ENCODE measurements at regions not wholly inside any gene's neighbourhood (a gene's known extent, or its start where the extent isn't known, plus 50 kb on each side); places are given as distances from the start of the nearest gene placed in this dataset.
"Not testable (repeated sequence)": the region's sequence is repeated elsewhere in the genome, so short reads cannot be mapped to it uniquely, and the experiment has no call there.

DNA sequence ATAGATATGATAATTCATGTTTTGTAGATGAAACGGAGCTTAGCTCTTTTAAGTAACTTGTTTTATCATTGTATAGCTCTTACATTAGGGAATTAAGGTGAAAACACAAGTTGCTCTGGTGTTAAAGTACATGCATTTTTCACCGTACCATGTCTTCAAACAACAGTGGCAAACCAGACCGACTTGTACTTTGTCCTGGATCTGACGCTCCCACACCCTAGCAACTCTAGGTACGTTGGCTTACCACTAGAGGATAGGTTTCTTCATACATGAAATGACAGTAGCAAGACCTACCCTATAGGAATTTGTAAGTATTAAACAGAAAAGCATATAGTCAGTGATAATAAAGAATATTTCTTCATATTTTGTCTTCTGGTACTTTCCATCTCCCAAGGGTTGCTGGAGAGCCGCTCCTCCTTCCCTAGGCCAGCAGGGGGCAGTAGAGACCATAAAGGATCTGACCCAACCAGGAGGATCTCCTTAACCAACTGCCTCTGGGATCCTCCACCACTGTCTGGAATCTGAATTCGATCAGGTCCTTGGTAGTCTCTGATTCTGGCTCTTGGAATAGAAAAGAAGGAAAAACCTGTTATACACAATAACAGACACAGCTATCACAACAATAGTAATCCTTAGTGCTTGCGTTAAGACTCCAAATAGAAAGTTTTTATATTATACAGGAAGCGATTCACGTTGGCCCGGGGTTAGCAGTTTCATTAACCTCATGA is 136.7 kb downstream of the CAVIN4 start:
- DNase-seq = peak; percentile 2 to 9

DNA sequence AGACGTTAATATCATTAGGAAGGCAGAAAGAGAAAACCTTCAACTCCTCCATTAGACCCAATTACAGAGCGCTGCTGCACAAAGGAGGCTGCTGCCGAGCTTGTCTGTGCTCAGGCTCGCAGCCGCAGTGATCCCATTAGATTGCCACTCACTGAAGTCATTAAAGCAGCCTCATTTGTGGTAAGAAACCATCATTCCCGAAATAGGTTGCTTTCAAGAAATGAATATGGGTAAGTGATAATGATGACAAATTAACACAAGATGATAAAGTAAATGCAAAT is 137.2 kb downstream of the CAVIN4 start:
- DNase-seq = no peak

DNA sequence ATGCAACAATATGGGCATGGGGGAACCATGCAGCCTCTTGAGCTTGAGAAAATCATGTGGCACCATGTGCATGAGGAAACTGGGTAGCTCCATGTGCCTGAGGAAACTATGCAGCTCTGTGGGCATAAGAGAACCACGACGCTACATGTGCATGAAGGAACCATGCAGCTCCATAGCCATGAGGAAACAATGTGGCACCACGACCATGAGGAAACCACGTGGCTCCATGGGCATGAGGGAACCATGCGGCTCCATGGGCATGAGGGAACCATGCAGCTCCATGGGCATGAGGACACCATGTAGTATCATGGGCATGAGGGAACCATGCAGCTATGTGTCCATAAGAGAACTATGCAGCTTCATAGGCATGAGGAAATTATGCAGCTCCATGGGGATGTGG is 140.8 kb downstream of the CAVIN4 start:
- no peak for DNase-seq

DNA sequence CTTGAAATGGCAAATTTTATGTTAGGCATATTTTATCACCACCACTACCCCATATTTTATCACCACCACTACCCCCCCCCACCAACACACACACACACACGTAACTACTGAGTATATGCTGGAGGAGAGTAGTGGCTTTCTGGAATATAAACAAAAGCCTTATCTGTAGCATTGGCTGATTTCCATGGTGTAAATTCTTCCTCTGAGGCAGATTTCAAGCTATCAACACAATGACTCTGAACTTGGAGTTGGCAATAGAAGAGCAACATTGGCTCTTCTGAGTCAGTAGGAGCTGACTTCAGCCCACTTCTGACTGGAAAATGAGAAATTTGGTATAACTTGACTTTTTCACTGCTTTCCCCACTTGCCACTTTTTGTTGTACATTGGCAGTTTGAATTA is 143.0 kb downstream of the CAVIN4 start:
- DNase-seq = no peak

DNA sequence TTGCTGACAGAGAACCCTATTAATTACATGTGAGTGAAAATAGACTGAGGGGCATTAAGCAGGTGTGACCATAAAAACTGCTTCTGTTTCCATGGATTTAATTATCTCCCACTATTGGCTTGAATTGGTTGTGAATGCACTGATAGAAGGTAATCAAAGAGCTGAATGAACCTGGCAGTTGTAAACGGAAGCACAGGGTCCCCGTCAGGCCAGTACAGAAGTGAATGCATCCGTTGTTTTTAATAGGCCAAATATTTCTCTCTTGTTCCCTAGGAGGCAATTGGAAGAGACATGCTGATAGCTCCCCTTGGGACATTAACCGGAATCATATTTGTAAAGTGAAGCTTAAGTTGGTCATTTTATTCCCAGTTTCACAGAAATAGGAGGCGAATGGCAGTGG is 147.0 kb downstream of the CAVIN4 start:
- DNase-seq = no peak

DNA sequence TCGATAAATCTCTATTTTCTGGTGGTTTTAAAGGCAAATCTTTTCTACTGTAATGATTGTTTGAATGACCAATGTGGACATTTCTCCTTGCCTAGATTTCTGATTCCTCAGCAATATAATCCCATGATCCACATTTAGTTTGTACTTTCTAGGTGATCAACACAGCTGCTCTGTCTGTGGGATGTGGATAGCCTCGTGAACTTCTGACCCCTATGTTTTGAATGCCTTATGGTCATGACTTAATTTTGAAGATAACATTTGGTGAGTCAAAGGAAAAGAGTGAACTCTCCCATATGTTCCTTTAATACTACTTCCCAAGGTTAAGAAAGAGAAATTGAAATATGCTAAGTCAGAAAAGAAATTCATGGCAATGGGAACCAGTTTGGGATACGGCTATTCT is 147.5 kb downstream of the CAVIN4 start:
- no peak for DNase-seq

DNA sequence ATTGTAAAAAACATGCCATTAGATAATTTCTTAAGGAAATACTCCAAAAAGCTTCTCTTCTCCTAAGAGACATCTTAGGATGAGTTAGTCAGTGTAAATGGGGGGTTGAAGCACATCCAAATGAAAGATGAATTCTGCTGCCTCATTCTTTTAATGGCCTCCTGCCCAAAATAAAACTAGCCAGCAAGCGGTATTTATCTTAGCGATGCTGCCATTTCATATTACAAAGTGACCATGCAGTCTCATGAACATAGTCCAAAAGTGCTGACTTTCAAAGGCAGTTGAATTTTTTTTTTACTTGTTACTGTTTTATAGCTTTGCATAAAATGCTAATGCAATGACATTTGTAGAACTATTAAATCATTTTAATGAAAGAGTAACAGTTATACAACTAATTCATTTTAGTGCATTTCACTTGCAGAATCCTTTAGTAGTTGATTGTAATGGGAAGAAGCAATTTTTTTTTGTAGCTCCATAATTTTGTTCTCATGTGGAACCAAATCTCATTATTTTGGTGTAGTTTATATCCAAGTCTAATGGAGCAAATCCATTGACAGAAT is 151.5 kb downstream of the CAVIN4 start:
- no peak for DNase-seq

DNA sequence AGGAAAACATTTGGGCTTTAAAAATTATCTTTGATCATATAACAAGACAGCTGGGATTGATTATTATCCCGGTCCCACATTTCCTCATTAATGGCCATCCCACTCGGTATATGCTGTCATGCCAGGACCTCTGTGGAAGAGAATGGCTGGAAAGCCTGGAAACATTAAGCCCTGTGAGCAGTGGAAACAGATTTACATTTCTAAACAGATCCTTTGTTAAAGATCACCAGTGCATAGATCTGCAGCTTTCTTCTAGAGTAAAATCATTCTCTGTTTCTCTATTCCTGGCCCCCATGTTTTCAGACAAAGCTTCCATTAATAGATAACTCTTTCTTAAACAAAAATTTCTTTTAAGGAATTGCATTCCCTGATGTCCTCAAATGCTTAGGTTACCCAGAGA is 152.2 kb downstream of the CAVIN4 start:
- no peak for DNase-seq

DNA sequence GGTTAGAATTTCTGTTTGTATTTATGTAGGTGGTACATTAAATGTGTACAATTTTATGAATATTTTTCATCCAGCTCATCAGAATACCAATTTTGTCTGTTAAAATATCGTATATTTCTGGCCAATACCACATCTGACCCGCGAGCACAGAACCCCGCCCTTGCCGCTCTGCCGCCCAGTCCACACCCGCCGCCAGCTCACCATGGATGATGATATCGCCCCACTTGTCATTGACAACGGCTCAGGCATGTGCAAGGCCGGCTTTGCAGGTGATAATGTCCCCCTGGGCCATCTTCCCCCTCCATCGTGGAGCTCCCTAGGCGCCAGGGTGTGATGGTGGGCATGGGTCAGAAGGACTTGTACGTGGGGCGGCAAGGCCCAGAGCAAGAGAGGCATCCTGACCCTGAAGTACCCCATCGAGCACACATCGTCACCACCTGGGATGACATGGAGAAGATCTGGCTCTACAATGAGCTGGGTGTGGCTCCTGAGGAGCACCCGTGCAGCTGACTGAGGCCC is 153.2 kb downstream of the CAVIN4 start:
- DNase-seq = no peak

DNA sequence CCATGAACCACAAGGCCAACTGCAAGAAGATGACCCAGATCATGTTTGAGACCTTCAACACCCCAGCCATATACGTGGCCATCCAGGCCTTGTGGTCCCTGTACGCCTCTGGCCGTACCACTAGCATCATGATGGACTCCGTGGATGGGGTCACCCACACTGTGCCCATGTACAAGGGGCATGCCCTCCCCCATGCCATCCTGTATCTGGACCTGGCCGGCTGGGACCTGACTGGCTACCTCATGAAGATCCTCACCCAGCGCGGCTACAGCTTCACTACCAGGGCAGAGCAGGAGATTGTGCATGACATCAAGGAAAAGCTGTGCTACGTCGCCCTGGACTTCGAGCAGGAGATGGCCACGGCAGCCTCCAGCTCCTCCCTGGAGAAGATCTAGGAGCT is 153.7 kb downstream of the CAVIN4 start:
- no peak for DNase-seq

DNA sequence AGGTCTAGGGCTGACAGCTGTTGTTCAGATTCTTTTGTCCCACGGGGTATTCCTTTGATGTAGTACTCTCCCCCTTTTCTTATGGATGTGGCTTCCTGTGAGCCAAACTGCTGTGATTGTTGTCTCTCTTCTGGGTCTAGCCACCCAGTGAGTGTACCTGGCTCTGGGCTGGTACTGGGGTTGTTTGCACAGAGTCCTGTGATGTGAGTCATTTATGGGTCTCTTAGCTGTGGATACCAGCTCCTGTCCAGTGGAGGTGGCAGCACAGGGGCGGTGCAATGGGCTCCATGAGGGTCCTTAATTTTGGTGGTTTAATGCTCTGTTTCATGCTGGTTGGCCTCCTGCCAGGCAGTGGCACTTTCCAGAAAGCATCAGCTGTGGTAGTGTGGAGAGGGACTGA is 161.3 kb downstream of the CAVIN4 start:
- no peak for DNase-seq

DNA sequence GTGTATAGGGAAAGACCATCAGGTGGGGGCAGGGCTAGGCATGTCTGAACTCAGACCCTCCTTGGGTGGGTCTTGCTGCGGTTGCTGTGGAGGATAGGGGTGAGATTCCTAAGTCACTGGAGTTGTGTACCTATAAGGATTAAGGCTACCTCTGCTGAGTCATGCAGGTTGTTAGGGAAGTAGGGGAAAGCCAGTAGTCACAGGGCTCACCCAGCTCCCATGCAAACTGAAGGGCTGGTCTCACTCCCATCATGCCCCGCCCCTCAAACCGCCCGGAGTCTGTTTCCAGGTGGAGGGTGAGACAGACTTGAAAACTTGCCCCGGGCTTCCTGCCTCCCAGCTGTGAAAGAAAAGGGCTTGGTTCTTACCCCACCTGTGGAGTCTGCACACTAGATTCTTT is 161.8 kb downstream of the CAVIN4 start:
- DNase-seq = no peak

DNA sequence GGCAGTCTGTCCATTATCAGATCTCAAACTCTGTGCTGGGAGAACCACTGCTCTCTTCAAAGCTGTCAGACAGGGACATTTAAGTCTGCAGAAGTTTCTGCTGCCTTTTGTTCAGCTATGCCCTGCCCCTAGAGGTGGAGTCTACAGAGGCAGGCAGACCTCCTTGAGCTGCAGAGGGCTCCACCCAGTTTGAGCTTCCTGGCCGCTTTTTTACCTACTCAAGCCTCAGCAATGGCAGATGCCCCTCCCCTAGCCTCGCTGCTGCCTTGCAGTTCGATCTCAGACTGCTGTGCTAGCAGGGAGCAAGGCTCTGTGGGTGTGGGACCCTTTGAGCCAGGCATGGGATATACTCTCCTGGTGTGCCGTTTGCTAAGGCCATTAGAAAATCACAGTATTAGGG is 171.1 kb downstream of the CAVIN4 start:
- DNase-seq = not testable (repeated sequence)

DNA sequence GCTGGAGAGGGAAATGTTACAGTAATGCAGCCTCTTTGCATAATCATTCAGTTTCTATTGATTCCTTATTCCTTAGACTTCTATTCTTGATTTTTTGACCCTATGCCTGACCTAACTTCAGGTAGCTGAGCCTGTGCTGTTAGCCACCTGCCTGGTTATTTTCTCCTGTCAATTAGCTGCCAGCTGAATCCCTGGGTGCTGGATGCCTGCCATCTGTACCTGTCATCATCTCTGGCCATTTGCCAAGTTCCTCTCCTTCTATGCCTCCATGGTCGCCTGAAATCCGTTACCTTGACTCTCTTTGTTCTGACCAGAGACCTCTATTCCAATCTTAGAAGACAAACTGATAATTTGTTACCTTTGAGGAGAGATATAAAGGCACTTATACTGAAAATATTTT is 178.3 kb downstream of the CAVIN4 start:
- no peak for DNase-seq

DNA sequence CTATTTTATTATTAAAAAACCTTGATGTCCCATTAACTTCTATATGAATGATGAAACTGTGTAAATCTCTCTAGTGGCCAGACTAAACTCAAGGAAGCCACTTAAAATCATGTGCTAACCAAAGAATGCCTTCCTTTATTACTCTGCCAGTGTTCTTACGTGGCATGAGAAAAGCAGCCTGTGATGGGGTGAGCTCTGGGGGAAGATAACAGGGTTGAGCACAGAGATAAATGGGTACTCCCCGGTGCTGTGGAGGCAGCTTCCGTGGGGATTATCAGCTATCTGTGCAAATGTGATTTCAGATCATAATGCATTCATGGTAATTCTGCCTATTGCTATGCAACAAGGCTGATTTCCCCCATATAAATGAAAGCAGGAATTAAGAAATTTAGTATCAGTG is 181.3 kb downstream of the CAVIN4 start:
- no peak for DNase-seq

DNA sequence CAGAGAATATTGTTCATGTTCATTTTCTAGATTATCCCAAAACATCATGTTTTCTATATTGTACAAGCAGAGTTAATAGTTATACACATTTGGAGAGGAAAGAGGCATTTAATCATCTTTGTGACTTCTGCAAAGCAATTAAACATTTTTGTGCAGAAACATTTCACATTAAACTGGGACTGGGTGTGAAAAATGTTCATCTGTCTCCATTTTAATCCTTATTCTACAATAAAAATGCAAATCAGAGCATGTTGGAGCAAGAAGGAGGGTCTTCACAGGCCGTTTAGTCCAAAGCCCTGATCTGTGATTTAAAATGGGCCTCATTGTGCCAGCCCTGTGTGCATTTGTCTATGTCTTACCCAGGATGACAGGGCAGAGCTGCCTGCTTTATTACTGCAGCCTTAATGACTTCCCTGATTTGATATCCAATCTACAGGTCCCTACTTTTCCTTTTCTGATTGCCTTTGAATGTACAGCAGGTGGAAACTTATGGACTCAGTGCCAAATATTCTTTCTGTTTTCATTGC is 183.5 kb downstream of the CAVIN4 start:
- DNase-seq = no peak

DNA sequence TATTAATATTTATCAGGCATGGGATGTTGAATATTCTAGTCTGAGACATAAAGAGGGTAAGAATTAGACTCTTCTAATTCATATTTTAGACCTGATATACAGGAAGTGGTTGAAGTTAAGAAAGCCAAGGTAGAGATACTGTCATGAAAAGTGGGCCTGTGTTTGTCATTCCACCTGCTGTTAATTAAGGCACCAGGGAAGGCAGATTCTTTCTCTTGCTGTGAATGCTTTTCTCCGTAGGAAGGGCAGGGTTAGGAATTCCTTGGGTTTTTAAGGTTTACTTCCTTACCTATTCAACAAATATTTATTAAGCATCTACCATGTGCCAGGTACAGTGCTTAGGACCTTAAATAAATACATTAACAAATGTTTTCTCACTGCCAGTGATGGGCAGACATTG is 196.4 kb downstream of the CAVIN4 start:
- no peak for DNase-seq

DNA sequence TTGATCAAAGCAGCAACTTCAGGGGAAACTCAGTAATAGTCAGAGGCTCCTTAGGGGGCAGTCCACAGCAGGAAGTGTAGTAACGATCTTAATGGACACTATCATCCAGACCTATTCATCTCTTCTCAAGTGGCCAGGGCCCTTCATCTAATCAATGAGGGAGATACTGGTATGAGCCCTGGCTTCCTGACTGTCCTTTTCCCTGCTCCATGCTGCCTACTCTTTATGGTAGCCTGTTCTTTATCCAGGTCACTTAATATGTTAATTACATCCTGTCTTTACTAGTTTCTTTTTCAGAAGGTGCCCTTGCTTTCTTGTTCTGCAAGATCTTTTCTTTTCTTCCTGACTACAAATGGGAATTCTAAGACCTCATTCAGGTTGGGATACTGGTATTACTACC is 197.1 kb downstream of the CAVIN4 start:
- no peak for DNase-seq

DNA sequence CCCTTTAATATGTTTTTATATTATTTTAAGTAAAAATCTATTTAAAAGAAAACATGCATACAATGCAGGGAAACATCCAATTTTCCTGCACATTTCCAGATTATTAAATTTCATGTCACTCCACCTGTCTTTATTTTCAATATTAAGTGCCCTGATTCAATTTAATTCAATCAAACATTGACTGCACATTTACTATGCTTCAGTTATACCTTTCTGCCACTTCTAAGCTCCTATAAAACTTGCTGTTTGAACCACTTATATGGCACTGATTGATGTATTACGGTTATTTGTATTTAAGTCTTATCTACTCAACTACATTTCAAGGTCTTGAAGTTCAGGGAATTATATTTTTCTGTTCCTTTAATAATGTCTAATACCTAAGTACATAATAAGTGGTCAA is 198.0 kb downstream of the CAVIN4 start:
- no peak for DNase-seq

DNA sequence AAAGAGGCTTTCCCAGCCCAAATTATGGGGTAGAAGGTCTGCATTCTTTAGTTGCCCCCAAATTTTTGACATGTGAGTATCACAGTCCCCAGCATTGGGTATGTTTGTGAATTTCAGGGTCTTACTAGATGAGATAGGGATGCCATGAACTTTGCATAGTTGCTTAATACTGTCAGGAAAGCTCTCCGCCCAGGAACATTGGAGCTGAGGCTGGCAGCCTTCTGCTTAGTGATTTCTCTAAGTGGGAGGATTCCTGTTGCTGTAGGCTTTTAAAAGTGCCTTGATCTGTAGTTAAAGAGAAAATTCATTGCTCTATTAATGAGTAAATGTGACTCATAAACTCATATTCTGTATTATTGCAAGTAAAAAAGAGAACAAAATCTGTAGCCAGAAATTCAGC is 206.9 kb downstream of the CAVIN4 start:
- no peak for DNase-seq

DNA sequence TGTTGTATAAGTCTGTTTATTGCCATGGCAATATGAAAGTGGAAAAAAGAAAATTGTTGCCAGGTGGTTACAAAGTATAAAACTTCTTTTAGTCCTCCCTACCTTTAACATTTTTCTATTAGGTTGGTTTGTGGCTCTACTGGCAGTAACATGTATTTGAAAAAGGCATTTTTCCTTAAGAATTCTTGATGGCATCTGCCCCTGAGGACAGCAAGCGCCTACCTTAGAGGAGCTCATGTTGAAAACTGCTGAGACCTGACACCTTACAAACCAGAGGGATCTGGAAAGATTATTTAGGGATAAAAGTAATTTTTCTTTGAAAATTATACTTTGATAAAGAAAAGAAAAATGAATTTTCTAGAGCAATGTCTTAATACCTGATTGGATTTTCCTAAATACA is 208.1 kb downstream of the CAVIN4 start:
- DNase-seq = no peak

DNA sequence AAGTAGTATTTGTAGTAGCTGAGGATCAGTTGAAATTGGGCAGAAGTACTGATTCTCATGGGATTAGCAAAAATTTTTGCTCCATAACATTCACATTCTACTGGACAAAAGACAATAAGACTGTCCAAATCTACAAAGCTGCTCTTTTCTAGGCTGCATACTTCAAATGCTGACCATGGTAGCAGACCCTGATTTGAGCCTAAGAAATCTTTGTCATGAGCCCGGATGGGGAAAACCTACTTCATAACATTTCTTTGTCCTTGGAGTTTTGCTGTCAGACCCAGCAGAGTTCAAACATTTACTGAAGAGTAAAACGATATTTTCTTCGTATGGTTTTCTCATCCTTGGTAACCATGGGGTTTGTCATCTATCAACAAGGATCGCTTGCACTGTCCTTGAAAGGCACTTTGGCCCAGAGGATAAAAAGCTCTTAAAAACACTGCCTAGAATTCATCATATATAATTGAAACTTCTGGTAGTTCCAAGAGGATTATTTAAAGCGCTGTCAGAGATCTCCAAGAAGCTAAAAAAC is 216.9 kb downstream of the CAVIN4 start:
- no peak for DNase-seq

DNA sequence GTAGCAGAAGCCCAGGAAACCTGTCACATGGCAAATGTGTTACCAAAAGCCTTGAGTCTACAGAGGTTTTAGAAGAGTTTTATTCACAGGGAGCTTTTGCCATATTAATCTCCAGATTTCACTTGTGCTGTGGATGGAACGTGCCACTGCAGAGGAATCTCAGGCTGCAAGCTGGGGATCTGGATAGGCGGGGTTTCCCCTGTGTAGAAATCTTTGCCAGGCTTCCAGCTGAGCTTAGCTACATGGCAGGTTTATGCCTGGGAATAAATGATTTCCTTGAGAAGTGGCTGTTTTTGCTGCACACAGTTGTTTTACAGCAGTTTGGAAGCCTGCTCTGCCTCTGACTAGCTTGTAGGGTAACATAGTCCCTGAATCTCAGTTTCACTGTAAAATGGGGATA is 224.6 kb upstream of the PLPPR1 start:
- no peak for DNase-seq

DNA sequence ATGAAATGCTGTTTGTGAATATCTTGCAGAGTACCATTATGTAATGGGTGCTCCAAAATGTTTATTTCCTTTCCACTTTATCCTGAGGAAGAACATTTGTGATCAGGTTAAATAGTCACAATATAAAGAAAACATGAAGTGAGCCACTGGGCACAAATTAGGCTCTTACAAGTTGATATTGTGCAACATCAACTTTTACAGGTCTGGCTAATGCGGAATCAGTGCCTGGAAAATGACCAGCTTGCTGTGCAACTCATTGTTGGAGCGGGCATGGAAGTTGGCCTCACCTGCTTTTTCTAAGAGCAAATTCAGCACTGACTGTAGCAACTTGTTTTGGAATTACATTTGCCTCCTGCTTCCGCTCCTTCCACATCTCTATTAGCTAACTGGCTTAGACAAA is 216.9 kb upstream of the PLPPR1 start:
- DNase-seq = no peak

DNA sequence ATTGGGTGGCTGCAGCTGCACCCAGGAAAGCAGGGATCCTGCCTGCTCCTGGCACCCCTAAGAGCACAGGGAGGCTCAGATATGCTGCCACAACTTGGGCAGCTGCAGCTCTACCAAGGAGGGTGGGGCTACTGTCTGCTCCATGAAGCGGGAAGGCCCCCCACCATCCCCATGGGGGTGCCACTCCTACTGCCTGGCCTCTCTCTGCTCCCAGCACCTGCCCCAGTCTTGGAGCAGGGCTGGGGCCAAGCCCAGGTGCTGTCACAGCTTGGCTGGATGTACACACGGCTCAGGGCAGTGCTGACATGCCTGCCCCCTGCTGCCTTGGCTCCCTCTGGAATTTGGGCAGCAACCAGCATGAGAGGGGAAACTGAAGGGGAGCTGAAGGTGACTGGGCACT is 214.7 kb upstream of the PLPPR1 start:
- DNase-seq = no peak
